Endothelial cell of umbilical vein (primary cell): ENCODE measurements at regions not wholly inside any gene's neighbourhood (a gene's known extent, or its start where the extent isn't known, plus 50 kb on each side); places are given as distances from the start of the nearest gene placed in this dataset.

ENCODE experiments used
- EZH2 ChIP-seq: IDR thresholded peaks from 2 replicates; pipeline ENCODE4 v1.6.1; 2012; ENCODE audit warnings: borderline replicate concordance, low read depth, mild to moderate bottlenecking, moderate library complexity, low read length, inconsistent platforms; ENCODE audit not compliant: severe bottlenecking
- GATA2 ChIP-seq: IDR thresholded peaks from 2 replicates; pipeline ENCODE4 v1.7.0; 2011; ENCODE audit warnings: low read depth, mild to moderate bottlenecking, moderate library complexity, mixed read lengths, low read length; ENCODE audit not compliant: insufficient read length, insufficient read depth
- JUN ChIP-seq: IDR thresholded peaks from 2 replicates; pipeline ENCODE4 v1.6.1; 2011; ENCODE audit warnings: borderline replicate concordance, low read depth; ENCODE audit not compliant: insufficient read length, insufficient read depth
- MYC ChIP-seq: IDR thresholded peaks from one replicate; pipeline ENCODE4 v1.6.1; 2011; ENCODE audit warnings: mild to moderate bottlenecking, low read depth, low read length
- POLR2A ChIP-seq: IDR thresholded peaks from 2 replicates; pipeline ENCODE4 v1.6.1; 2012; ENCODE audit warnings: low read depth, mild to moderate bottlenecking, control low read depth, low read length
- POLR2AphosphoS5 ChIP-seq: IDR thresholded peaks from 2 replicates; pipeline ENCODE4 v1.6.1; 2012; ENCODE audit warnings: low read depth, mild to moderate bottlenecking, control low read depth, low read length, moderate library complexity; ENCODE audit not compliant: insufficient read depth
- TF ChIP-seq, protein P1 (sequence below), 2 donors: IDR thresholded peaks; 1 replicate in 1 of 2; 2 replicates in 1 of 2; pipeline ENCODE4 v1.5.1; 2011; ENCODE audit warnings: low read length in 2 of 2, mild to moderate bottlenecking in 2 of 2, moderate library complexity in 2 of 2, control low read depth in 1 of 2, inconsistent platforms in 1 of 2, low read depth in 1 of 2; ENCODE audit not compliant: insufficient read depth in 1 of 2; ENCODE audit errors: extremely low read depth in 1 of 2
- TF ChIP-seq, protein P2 (sequence below): IDR thresholded peaks from 2 replicates; pipeline ENCODE4 v1.6.1; 2011; ENCODE audit not compliant: insufficient read depth, insufficient read length

DNA sequence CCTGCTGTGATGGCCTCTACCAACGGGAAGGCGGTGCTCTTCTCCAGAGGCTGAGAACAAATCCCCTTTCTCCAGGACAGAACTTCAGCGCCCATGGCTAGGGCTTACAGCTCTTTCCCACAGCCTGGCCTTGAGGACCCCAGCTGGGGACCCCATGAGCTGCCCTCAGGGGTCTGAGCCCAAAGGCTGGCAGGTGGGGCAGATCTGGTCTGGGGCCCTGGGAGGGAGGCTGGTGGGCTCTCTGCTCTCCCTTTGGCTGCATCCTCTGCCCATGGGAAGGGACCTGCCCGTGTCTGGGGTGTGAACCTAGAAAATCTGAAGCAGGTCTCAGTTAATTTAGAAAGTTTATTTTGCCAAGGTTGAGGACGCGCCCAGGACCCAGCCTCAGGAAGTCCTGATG is 322.1 kb downstream of the ADGRD1 start:
- TF ChIP-seq, protein P1, sequence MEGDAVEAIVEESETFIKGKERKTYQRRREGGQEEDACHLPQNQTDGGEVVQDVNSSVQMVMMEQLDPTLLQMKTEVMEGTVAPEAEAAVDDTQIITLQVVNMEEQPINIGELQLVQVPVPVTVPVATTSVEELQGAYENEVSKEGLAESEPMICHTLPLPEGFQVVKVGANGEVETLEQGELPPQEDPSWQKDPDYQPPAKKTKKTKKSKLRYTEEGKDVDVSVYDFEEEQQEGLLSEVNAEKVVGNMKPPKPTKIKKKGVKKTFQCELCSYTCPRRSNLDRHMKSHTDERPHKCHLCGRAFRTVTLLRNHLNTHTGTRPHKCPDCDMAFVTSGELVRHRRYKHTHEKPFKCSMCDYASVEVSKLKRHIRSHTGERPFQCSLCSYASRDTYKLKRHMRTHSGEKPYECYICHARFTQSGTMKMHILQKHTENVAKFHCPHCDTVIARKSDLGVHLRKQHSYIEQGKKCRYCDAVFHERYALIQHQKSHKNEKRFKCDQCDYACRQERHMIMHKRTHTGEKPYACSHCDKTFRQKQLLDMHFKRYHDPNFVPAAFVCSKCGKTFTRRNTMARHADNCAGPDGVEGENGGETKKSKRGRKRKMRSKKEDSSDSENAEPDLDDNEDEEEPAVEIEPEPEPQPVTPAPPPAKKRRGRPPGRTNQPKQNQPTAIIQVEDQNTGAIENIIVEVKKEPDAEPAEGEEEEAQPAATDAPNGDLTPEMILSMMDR (IDR thresholded peaks at IDR 0.05; ENCODE audit: extremely low read depth in 1 of 2, insufficient read depth in 1 of 2, low read depth in 1 of 2, low read length in 2 of 2) = no peak
- TF ChIP-seq POLR2A (no peak), JUN (no peak), POLR2AphosphoS5 (no peak), GATA2 (no peak), EZH2 (no peak), MYC (no peak)
- TF ChIP-seq, protein P2, sequence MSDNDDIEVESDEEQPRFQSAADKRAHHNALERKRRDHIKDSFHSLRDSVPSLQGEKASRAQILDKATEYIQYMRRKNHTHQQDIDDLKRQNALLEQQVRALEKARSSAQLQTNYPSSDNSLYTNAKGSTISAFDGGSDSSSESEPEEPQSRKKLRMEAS = no peak
